ENCODE measurements at regions not wholly inside any gene's neighbourhood (a gene's known extent, or its start where the extent isn't known, plus 50 kb on each side); places are given as distances from the start of the nearest gene placed in this dataset.

GRCh38 chr3:34998902-34999301, 640.4 kb upstream of the ARPP21 start:
- TF ChIP-seq CTCF (IDR thresholded peaks at IDR 0.05) (no peak), EP300 (IDR thresholded peaks at IDR 0.05) (no peak)

Data from sigmoid colon (tissue), 4 donors.